ENCODE measurements at regions not wholly inside any gene's neighbourhood (a gene's known extent, or its start where the extent isn't known, plus 50 kb on each side); places are given as distances from the start of the nearest gene placed in this dataset.

DNA sequence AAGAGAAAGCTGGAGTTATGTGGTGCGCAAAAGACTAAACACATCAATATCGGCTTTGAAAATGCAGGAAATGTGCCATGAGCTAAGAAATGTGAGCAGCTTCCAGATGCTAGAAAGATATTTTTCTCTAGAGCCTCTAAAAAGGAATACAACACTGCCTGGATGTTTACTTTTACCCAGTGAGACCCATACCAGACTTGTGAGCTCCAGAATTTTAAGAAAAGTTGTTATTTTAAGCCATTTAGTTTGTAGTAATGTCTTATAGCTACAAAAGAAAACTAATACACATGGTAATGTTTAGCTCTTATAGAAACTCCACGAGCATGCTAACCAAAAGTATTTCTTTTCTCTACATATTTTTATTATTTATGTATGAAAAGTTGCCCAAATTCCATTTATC is 1389.4 kb downstream of the C4orf33 start:
- DNase-seq (ENCODE audit: low spot score): no peak

DNA sequence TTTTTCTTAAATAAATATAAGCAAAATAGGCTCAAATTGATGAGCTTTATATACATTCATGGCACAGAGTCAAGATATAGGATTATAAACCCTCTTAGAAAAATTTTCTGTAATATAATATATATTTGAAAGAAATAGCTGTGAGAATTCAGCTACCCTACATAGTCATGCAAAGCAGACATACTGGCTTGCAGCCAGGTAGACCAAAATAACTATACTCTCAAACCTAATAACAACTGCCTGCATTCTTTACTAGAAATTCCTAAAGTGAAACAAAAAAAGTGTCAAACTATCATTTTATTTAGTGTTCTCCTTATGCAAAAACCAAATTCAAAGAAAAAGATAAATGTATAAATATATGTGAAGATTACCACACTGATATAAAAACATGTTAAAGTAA is 1390.2 kb downstream of the C4orf33 start:
- no peak for DNase-seq (ENCODE audit: low spot score)

- no peak for DNase-seq (ENCODE audit: low spot score)
Observed at GRCh38 chr4:130486841-130487240, 1390.9 kb downstream of the C4orf33 start.

DNA sequence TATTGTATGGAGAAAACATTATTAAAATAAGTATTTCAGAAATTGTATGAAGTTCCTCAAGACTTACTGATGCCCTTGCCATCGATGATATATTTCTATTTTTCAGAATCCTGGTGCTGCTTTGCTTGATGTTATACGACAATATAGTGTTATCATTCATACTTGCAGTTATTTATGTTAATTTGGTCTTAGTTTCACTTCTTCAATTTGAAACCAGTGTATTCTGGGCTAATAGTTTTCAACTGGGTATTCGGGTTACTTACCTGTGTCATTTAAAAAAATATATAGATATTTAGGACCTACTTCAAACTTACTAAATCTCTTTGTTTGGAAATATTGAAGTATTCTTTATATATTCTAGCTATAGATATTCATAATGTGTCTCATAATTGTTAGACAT is 1414.7 kb downstream of the C4orf33 start:
- DNase-seq (ENCODE audit: low spot score): no peak

- no peak for DNase-seq (ENCODE audit: low spot score)
Observed at GRCh38 chr4:130511776-130512175, 1415.8 kb downstream of the C4orf33 start.

DNA sequence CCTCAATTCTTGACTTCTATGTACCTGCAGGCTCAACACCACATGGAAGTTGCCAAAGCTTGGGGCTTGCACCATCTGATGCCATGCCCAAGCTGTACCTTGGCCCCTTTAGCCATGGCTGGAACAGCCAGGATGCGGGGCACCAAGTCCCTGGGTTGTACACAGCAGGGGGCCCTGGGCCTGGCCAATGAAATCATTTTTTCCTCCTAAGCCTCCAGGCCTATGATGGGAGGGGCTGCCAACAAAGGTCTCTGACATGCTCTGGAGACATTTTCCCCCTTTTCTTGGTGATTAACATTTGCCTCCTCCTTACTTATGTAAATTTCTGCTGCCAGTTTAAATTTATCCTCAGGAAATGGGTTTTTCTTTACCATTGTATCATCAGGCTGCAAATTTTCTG is 1428.1 kb downstream of the C4orf33 start:
- DNase-seq (ENCODE audit: low spot score): no peak

DNA sequence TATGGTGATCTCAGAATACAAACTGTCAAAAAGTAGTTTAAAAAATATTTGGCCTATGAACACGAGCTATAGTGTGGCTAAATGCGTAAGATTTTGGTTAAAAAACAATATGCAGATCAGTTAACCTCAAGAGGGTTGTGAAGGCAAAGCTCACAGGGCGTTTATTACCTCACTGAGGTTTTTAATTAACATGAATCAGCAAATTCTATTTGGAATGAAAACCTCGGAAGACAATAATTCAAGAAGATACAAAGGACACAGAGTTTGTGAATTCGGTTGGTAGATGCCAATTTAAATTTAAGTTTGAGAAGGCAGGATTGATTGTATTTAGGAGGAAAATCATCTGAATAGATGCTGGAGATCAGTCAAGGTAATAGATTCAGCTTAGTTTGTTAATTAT is 1434.6 kb downstream of the C4orf33 start:
- DNase-seq (ENCODE audit: low spot score): no peak

- no peak for DNase-seq (ENCODE audit: low spot score)
Observed at GRCh38 chr4:130534651-130535050, 1438.7 kb downstream of the C4orf33 start.

DNA sequence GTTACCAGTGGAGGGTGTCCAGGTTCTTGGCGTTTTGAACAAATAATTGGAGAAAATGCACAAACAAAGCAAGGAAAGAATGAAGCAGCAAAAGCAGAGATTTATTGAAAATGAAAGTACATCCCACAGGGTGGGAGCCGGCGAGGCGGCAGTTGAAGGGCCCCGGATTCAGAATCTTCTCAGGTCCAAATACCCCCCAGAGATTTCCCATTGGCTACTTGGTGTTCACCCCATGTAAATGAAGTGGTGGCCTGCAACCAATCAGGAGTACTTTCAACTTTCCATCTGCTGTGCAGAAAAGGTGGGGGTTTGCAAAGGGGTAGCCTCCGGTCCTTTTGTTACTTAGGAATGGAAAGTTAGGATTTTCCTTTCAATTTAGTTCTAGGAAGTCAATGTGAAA is 1447.0 kb downstream of the C4orf33 start:
- DNase-seq (ENCODE audit: low spot score): no peak

DNA sequence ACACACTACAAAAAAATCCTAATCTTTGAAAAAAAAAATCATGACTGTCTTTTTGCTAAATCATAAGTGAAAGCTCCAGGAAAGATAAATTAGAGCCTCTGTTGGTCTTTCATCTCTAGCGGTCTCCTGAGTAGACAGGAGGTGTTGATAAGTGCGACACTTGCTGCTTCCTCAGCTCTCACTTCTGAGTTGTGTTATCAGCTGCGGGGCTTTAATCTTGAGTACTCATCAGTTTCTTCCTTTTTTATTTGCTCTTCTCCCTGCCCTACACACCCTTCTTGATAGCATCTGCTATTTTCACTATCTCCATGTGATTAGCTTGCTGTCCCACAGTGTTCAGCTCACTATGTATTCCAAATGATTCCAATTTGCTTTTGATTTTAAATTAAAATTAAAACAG is 1449.2 kb downstream of the C4orf33 start:
- DNase-seq (ENCODE audit: low spot score): no peak

GRCh38 chr4:130545596-130545995 is 1449.6 kb downstream of the C4orf33 start:
- no peak for DNase-seq (ENCODE audit: low spot score)

DNA sequence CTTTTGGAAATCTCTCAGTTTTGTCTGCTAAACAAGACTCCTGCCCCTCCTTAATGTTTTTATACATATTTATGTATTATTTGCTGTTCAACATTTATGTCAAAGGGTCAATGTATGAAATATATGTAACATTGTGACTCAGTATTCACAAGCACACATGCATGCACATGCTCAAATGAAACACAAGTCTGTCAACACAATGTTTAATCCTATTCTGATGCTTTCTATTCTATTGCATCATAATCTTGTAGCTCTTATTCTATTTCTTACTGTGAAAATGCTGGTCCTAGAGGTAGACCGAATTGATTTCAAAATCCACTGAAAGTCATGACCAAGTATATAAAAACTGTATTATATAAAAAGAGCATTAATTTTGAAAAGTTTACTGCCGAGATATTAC is 1463.3 kb downstream of the C4orf33 start:
- no peak for DNase-seq (ENCODE audit: low spot score)

DNA sequence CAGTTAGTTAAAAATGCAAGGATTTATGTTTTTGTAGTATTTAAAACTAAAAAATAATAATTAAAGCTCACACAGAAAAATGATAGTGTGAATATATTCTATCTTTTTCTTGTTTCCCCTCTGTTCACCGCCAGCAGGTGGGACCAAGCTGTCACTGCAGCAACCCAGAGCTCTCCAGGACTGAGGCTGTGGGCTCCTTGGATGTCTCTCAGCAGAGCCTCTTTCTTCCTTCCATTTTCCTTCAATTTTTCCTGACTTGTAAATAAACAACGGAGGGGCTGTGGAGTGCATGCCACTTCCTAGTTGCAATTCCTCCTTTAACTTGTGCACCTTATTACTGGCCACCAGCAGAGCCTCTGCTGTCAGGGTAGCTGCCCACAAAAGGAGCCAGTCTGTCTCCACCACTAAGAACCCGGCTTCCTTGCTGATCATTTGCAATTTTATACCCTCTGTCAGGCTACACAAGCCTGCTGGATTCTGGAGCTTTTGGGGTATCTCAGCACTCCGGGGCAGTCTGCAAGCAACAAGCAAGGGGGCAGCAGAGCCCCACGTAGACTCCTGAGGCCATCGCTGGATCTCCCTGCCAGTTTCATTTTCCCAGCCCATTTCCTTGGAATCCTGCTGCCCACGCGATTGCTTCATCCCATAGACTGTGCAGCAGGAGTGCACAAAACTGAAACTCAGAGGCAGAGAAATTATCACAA is 1467.4 kb downstream of the C4orf33 start:
- no peak for DNase-seq (ENCODE audit: low spot score)

- no peak for DNase-seq (ENCODE audit: low spot score)
Observed at GRCh38 chr4:130563889-130564418, 1468.0 kb downstream of the C4orf33 start.

- no peak for DNase-seq (ENCODE audit: low spot score)
Observed at GRCh38 chr4:130568746-130569145, 1472.8 kb downstream of the C4orf33 start.

DNA sequence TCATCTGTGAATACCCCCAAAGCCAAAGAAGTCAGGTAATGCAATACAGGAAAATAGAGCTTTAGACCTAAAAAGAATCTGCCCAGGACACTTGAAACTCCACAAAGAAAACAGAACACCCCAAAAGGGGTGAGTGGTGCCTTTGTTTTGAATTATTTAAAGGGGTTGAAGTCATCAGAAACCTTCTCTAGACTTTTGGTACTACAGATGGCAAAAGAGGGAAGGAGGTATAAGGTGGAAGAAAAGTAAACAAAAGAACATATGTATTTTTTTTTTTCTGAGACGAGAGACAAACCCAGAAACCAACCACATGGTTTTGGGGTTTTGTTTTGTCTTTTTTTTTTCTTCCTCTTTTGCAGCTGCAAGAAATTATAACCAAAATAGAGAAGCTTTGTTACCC is 1477.8 kb downstream of the C4orf33 start:
- no peak for DNase-seq (ENCODE audit: low spot score)

- DNase-seq (ENCODE audit: low spot score): no peak
Observed at GRCh38 chr4:130574215-130574614, 1478.3 kb downstream of the C4orf33 start.

GRCh38 chr4:130576218-130576617 is 1480.3 kb downstream of the C4orf33 start:
- no peak for DNase-seq (ENCODE audit: low spot score)

DNA sequence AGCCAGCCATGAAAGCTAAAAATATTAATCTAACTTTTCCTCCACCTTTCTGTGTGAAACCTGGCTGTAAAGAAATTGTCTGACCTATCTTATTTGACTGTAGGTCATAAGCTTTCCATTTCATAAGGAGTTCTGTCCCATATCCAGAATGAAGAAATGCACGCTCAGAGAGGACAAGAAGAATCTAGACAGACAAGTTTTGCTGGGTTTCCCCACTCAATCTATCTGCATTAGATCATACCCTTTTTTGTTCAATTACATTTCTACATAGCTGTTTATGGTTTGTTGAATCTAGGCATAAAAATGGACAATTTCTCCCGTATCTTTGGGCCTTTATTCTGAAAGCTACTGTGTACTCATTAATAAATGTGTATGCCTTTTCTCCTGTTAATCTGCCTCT is 1495.1 kb downstream of the C4orf33 start:
- no peak for DNase-seq (ENCODE audit: low spot score)

DNA sequence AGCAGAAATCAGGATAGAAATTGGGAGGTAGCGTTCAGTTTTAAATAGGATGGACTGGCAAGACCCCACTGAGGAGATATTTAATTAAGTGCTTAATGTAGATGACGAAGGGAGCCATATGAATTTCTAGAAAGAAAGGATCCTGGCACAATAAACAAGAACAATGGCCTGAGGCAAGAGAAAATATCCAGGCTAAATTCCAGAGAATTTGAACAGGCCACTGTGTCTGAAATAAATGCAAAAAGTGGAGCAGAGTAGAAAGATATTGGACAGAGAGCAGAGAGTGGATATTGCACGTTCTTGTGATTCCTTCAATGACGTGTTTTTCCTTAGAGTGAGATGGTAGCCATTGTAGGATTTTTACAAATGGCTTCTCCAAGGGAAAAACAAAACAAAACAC is 1504.8 kb downstream of the C4orf33 start:
- DNase-seq (ENCODE audit: low spot score): no peak

DNA sequence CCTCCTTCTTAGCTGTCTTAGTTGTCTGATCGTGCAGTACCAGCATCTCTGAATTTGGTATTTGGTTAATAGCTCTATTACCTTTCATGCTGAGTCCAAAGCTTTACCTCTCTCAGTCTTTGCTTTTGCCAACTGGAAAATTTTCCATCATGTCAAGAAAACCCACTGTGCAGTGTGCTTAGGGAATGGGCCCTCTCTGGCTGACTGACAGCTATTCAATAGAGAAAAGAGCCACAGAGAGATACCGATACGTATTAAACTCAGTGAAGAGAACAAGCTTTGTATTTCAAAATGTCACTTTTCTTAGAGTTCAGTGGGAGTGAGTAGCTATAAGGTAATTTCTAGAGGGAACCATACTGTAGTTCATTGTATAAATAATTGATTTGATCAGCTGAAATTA is 1507.1 kb downstream of the C4orf33 start:
- no peak for DNase-seq (ENCODE audit: low spot score)

GRCh38 chr4:130608121-130608520 is 1512.2 kb downstream of the C4orf33 start:
- no peak for DNase-seq (ENCODE audit: low spot score)

GRCh38 chr4:130628531-130628930 is 1532.6 kb downstream of the C4orf33 start:
- DNase-seq (ENCODE audit: low spot score): no peak

Data from CD4-positive, alpha-beta T cell treated with Interleukin-2 at 100 ng/mL for 4 hours (primary cell).